ENCODE measurements at regions not wholly inside any gene's neighbourhood (a gene's known extent, or its start where the extent isn't known, plus 50 kb on each side); places are given as distances from the start of the nearest gene placed in this dataset.

DNA sequence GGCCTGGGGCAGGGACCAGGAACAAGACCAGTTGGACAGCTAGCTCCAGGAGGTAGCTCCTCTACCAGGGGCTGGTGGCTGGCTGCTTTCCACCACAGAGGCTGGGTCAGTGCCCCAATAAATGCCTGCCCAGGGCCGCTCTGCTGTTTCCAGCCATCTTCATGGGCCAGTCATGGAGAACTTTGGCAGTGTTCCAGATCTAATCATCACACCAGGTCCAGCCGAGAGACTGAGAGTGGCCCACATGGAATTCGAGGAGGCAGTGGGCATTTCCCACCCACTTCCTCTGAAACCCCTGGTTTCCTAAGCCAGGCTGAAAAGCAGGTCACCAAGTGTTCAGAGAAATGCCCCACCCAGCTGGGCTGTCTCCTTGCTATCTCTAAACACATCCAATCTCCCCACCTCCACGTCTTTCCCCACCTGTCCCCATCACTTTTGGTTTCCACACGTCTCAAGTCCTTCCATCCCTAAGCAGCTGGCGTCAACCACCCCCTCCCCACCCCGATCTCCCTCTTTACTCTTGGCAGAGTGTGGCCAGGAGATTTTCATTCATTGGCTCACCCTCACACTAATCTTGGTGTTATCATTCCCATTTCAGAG is 190.0 kb upstream of the LINGO1 start:
- H3K9me3 ChIP-seq (ENCODE audit: control insufficient read depth, low read length), result no peaks in the 10 kb centered on the region
- H3K27ac ChIP-seq (ENCODE audit: low read length, poor library complexity, severe bottlenecking), result no peak overlapping the region
- no peak overlapping the region for H2AK5ac ChIP-seq (ENCODE audit: low read length, severe bottlenecking)
- no peak overlapping the region for H2BK12ac ChIP-seq (ENCODE audit: low read length in 2 of 2)
- peaks cover 18% of the 10 kb centered on the region for H3K4me1 ChIP-seq (ENCODE audit: control insufficient read depth, insufficient read depth, low read depth, low read length)
- H3K36me3 ChIP-seq (ENCODE audit: control insufficient read depth in 1 of 2, insufficient read depth in 2 of 2, low read depth in 1 of 2, low read length in 2 of 2), result no peaks in the 10 kb centered on the region
- DNase-seq, result no peak
- H2BK15ac ChIP-seq (ENCODE audit: low read depth, poor library complexity, severe bottlenecking), result no peak overlapping the region
- H2BK120ac ChIP-seq (ENCODE audit: low read depth, low read length), result no peak overlapping the region
- H3K79me1 ChIP-seq (replicated peaks; ENCODE audit: low read length, poor library complexity, severe bottlenecking), result no peaks in the 10 kb centered on the region
- H3K4ac ChIP-seq (ENCODE audit: low read depth in 1 of 2, low read length in 2 of 2), result no peak overlapping the region
- no peak overlapping the region for H4K91ac ChIP-seq (ENCODE audit: low read length)
- 69% methylated on average over 7 of the region's 7 CpGs for WGBS
- H3K4me2 ChIP-seq (ENCODE audit: low read length, poor library complexity, severe bottlenecking), result no peak overlapping the region
- H3K18ac ChIP-seq (ENCODE audit: low read depth in 1 of 2, low read length in 2 of 2), result no peak overlapping the region
- H2AFZ ChIP-seq (ENCODE audit: low read depth, low read length), result no peak overlapping the region
- no peak overlapping the region for H3K14ac ChIP-seq (ENCODE audit: low read length in 2 of 2)
- no peak overlapping the region for H3K4me3 ChIP-seq (ENCODE audit: insufficient read depth in 1 of 2, low read depth in 1 of 2, low read length in 2 of 2)
- H4K8ac ChIP-seq (ENCODE audit: low read length), result no peak overlapping the region
- peaks cover 81 to 84% of the 10 kb centered on the region in 2 experiments for H3K27me3 ChIP-seq (ENCODE audit: control insufficient read depth in 1 of 2, insufficient read depth in 1 of 2, low read length in 2 of 2)
- no peak overlapping the region for H2BK5ac ChIP-seq (ENCODE audit: low read depth, low read length, poor library complexity, severe bottlenecking)
- no peak overlapping the region for H3K9ac ChIP-seq (ENCODE audit: low read length)
- no peak overlapping the region for H3K23ac ChIP-seq (ENCODE audit: low read length in 2 of 2)

GRCh38 chr15:77821959-77822256 is 189.2 kb upstream of the LINGO1 start:
- H2BK15ac ChIP-seq (ENCODE audit: low read depth, poor library complexity, severe bottlenecking), result no peak overlapping the region
- no peak overlapping the region for H3K4me3 ChIP-seq (ENCODE audit: insufficient read depth in 1 of 2, low read depth in 1 of 2, low read length in 2 of 2)
- H3K23ac ChIP-seq (ENCODE audit: low read length in 2 of 2), result no peak overlapping the region
- H3K4me2 ChIP-seq (ENCODE audit: low read length, poor library complexity, severe bottlenecking), result no peak overlapping the region
- no peak overlapping the region for H4K8ac ChIP-seq (ENCODE audit: low read length)
- no peak overlapping the region for H2AFZ ChIP-seq (ENCODE audit: low read depth, low read length)
- no peak overlapping the region for H2BK5ac ChIP-seq (ENCODE audit: low read depth, low read length, poor library complexity, severe bottlenecking)
- no peaks in the 10 kb centered on the region for H3K36me3 ChIP-seq (ENCODE audit: control insufficient read depth in 1 of 2, insufficient read depth in 2 of 2, low read depth in 1 of 2, low read length in 2 of 2)
- DNase-seq, result no peak
- H3K18ac ChIP-seq (ENCODE audit: low read depth in 1 of 2, low read length in 2 of 2), result no peak overlapping the region
- peaks cover 81 to 86% of the 10 kb centered on the region in 2 experiments for H3K27me3 ChIP-seq (ENCODE audit: control insufficient read depth in 1 of 2, insufficient read depth in 1 of 2, low read length in 2 of 2)
- no peak overlapping the region for H4K91ac ChIP-seq (ENCODE audit: low read length)
- H3K27ac ChIP-seq (ENCODE audit: low read length, poor library complexity, severe bottlenecking), result no peak overlapping the region
- H3K79me1 ChIP-seq (replicated peaks; ENCODE audit: low read length, poor library complexity, severe bottlenecking), result no peaks in the 10 kb centered on the region
- WGBS, result 88% methylated on average over 2 of the region's 2 CpGs
- H3K14ac ChIP-seq (ENCODE audit: low read length in 2 of 2), result no peak overlapping the region
- no peak overlapping the region for H2AK5ac ChIP-seq (ENCODE audit: low read length, severe bottlenecking)
- no peaks in the 10 kb centered on the region for H3K9me3 ChIP-seq (ENCODE audit: control insufficient read depth, low read length)
- H2BK120ac ChIP-seq (ENCODE audit: low read depth, low read length), result no peak overlapping the region
- no peak overlapping the region for H3K9ac ChIP-seq (ENCODE audit: low read length)
- peaks cover 18% of the 10 kb centered on the region for H3K4me1 ChIP-seq (ENCODE audit: control insufficient read depth, insufficient read depth, low read depth, low read length)
- H3K4ac ChIP-seq (ENCODE audit: low read depth in 1 of 2, low read length in 2 of 2), result no peak overlapping the region
- no peak overlapping the region for H2BK12ac ChIP-seq (ENCODE audit: low read length in 2 of 2)

DNA sequence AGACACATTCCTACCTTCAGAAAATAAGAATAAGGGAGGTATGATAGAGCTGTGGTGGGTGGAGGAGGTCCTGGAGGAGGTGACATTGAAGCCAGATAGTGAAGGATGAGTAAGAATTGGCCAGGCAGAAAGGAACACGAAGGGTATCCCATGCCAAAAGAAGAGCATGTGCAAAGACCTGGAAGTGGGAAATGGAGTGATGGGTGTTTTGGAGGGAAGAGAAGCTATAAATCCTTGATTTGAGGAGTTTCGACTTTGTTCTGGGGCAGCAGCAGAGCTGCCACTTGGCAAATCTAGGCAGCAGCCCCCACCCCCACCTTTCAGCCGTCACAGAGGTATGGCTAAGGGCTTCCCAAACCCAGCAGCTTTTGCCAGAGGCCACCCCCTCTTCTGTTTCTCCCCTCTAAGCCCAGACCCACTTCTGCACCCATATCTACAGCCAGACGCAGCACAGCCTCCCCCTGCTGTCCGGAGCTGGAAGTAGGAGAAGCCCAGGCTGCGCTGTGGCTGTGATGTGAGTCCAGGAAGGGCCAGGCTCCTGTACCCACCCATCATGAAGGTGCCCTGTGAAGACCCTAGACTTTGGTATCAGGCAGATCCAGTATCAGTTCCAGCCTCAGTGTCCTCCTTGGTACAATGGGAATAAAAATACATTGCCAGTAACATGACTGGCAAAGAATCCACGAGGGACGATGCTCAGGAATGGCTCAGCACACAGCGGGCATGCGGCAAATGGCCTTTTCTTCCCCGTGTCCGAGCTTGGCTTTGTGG is 188.7 kb upstream of the LINGO1 start:
- no peak overlapping the region for H3K4me3 ChIP-seq (ENCODE audit: insufficient read depth in 1 of 2, low read depth in 1 of 2, low read length in 2 of 2)
- WGBS, result 50% methylated on average over 12 of the region's 12 CpGs
- no peak overlapping the region for H3K4me2 ChIP-seq (ENCODE audit: low read length, poor library complexity, severe bottlenecking)
- H3K4me1 ChIP-seq (ENCODE audit: control insufficient read depth, insufficient read depth, low read depth, low read length), result peaks cover 18% of the 10 kb centered on the region
- H3K27me3 ChIP-seq (ENCODE audit: control insufficient read depth in 1 of 2, insufficient read depth in 1 of 2, low read length in 2 of 2), result peaks cover 81 to 86% of the 10 kb centered on the region in 2 experiments
- no peak overlapping the region for H2BK120ac ChIP-seq (ENCODE audit: low read depth, low read length)
- no peak overlapping the region for H3K18ac ChIP-seq (ENCODE audit: low read depth in 1 of 2, low read length in 2 of 2)
- peak; percentile 72 for DNase-seq
- H3K14ac ChIP-seq (ENCODE audit: low read length in 2 of 2), result no peak overlapping the region
- no peak overlapping the region for H4K8ac ChIP-seq (ENCODE audit: low read length)
- H2AFZ ChIP-seq (ENCODE audit: low read depth, low read length), result no peak overlapping the region
- no peak overlapping the region for H3K9ac ChIP-seq (ENCODE audit: low read length)
- no peaks in the 10 kb centered on the region for H3K79me1 ChIP-seq (replicated peaks; ENCODE audit: low read length, poor library complexity, severe bottlenecking)
- H3K9me3 ChIP-seq (ENCODE audit: control insufficient read depth, low read length), result no peaks in the 10 kb centered on the region
- no peak overlapping the region for H2BK15ac ChIP-seq (ENCODE audit: low read depth, poor library complexity, severe bottlenecking)
- no peak overlapping the region for H3K27ac ChIP-seq (ENCODE audit: low read length, poor library complexity, severe bottlenecking)
- no peak overlapping the region for H2AK5ac ChIP-seq (ENCODE audit: low read length, severe bottlenecking)
- no peak overlapping the region for H4K91ac ChIP-seq (ENCODE audit: low read length)
- H2BK12ac ChIP-seq (ENCODE audit: low read length in 2 of 2), result no peak overlapping the region
- H3K36me3 ChIP-seq (ENCODE audit: control insufficient read depth in 1 of 2, insufficient read depth in 2 of 2, low read depth in 1 of 2, low read length in 2 of 2), result no peaks in the 10 kb centered on the region
- no peak overlapping the region for H3K4ac ChIP-seq (ENCODE audit: low read depth in 1 of 2, low read length in 2 of 2)
- peak overlapping the region in 1 of 2 experiments; percentile 6 for H3K23ac ChIP-seq (ENCODE audit: low read length in 2 of 2)
- H2BK5ac ChIP-seq (ENCODE audit: low read depth, low read length, poor library complexity, severe bottlenecking), result no peak overlapping the region

GRCh38 chr15:77819851-77820728 is 187.4 kb upstream of the LINGO1 start:
- Histone ChIP-seq H2BK5ac (ENCODE audit: low read depth, low read length, poor library complexity, severe bottlenecking) (no peak overlapping the region), H3K23ac (ENCODE audit: low read length in 2 of 2) (no peak overlapping the region), H3K9ac (ENCODE audit: low read length) (no peak overlapping the region), H3K27me3 (ENCODE audit: control insufficient read depth in 1 of 2, insufficient read depth in 1 of 2, low read length in 2 of 2) (peaks cover 82 to 85% of the 10 kb centered on the region in 2 experiments), H3K27ac (ENCODE audit: low read length, poor library complexity, severe bottlenecking) (no peak overlapping the region), H3K14ac (ENCODE audit: low read length in 2 of 2) (no peak overlapping the region), H3K18ac (ENCODE audit: low read depth in 1 of 2, low read length in 2 of 2) (no peak overlapping the region), H3K9me3 (ENCODE audit: control insufficient read depth, low read length) (no peaks in the 10 kb centered on the region), H2AK5ac (ENCODE audit: low read length, severe bottlenecking) (no peak overlapping the region), H2BK120ac (ENCODE audit: low read depth, low read length) (no peak overlapping the region), H3K4me1 (ENCODE audit: control insufficient read depth, insufficient read depth, low read depth, low read length) (peaks cover 18% of the 10 kb centered on the region), H3K4me2 (ENCODE audit: low read length, poor library complexity, severe bottlenecking) (peak overlapping the region; percentile 84), H2BK15ac (ENCODE audit: low read depth, poor library complexity, severe bottlenecking) (peak overlapping the region; percentile 2), H2AFZ (ENCODE audit: low read depth, low read length) (no peak overlapping the region), H3K4ac (ENCODE audit: low read depth in 1 of 2, low read length in 2 of 2) (no peak overlapping the region), H3K79me1 (replicated peaks; ENCODE audit: low read length, poor library complexity, severe bottlenecking) (no peaks in the 10 kb centered on the region), H3K36me3 (ENCODE audit: control insufficient read depth in 1 of 2, insufficient read depth in 2 of 2, low read depth in 1 of 2, low read length in 2 of 2) (no peaks in the 10 kb centered on the region), H4K91ac (ENCODE audit: low read length) (no peak overlapping the region), H2BK12ac (ENCODE audit: low read length in 2 of 2) (no peak overlapping the region), H3K4me3 (ENCODE audit: insufficient read depth in 1 of 2, low read depth in 1 of 2, low read length in 2 of 2) (peak overlapping the region in 1 of 2 experiments; percentile 50), H4K8ac (ENCODE audit: low read length) (no peak overlapping the region)
- WGBS, result 2% methylated on average over 79 of the region's 89 CpGs
- peak; percentile 14 for DNase-seq
